GM21390 (cell line): ENCODE measurements at regions not wholly inside any gene's neighbourhood (a gene's known extent, or its start where the extent isn't known, plus 50 kb on each side); places are given as distances from the start of the nearest gene placed in this dataset.

Source experiments
- ATAC-seq: cut with Tn5 transposase; IDR thresholded peaks from one replicate; pipeline ENCODE4 v1.9.1; 2021; ENCODE audit not compliant: unreplicated experiment

GRCh38 chr5:158644301-158644700 is 455.4 kb downstream of the EBF1 start:
- ATAC-seq = no peak

- no peak for ATAC-seq
Measured at GRCh38 chr5:158643840-158644239, 455.9 kb downstream of the EBF1 start.

- no peak for ATAC-seq
Measured at GRCh38 chr5:158642879-158643278, 456.8 kb downstream of the EBF1 start.

- no peak for ATAC-seq
Measured at GRCh38 chr5:158641016-158641415, 458.7 kb downstream of the EBF1 start.

- ATAC-seq = no peak
Measured at GRCh38 chr5:158640593-158640980, 459.1 kb downstream of the EBF1 start.

- no peak for ATAC-seq
Measured at GRCh38 chr5:158639881-158640592, 459.7 kb downstream of the EBF1 start.

- no peak for ATAC-seq
Measured at GRCh38 chr5:158638396-158638795, 461.3 kb downstream of the EBF1 start.

GRCh38 chr5:158637039-158637438 is 462.7 kb downstream of the EBF1 start:
- no peak for ATAC-seq

- no peak for ATAC-seq
Measured at GRCh38 chr5:158635565-158635964, 464.2 kb downstream of the EBF1 start.

- ATAC-seq = no peak
Measured at GRCh38 chr5:158634714-158635113, 465.0 kb downstream of the EBF1 start.

GRCh38 chr5:158629591-158630312 is 470.0 kb downstream of the EBF1 start:
- ATAC-seq = no peak

- no peak for ATAC-seq
Measured at GRCh38 chr5:158626718-158627117, 473.0 kb downstream of the EBF1 start.

- ATAC-seq = no peak
Measured at GRCh38 chr5:158623971-158624370, 475.7 kb downstream of the EBF1 start.

- ATAC-seq = no peak
Measured at GRCh38 chr5:158621391-158621790, 478.3 kb downstream of the EBF1 start.

- ATAC-seq = no peak
Measured at GRCh38 chr5:158619083-158619788, 480.5 kb downstream of the EBF1 start.

GRCh38 chr5:158618256-158618655 is 481.5 kb downstream of the EBF1 start:
- ATAC-seq = no peak

- no peak for ATAC-seq
Measured at GRCh38 chr5:158616707-158617106, 483.0 kb downstream of the EBF1 start.

GRCh38 chr5:158614951-158615350 is 484.8 kb downstream of the EBF1 start:
- ATAC-seq = no peak

- ATAC-seq = no peak
Measured at GRCh38 chr5:158611581-158611980, 488.1 kb downstream of the EBF1 start.

GRCh38 chr5:158610051-158610415 is 489.7 kb downstream of the EBF1 start:
- ATAC-seq = no peak

- no peak for ATAC-seq
Measured at GRCh38 chr5:158609333-158610050, 490.2 kb downstream of the EBF1 start.
